ENCODE measurements at regions not wholly inside any gene's neighbourhood (a gene's known extent, or its start where the extent isn't known, plus 50 kb on each side); places are given as distances from the start of the nearest gene placed in this dataset.
A peak's percentile ranks its signal among the peaks of the same experiment; 100 is the strongest.

DNA sequence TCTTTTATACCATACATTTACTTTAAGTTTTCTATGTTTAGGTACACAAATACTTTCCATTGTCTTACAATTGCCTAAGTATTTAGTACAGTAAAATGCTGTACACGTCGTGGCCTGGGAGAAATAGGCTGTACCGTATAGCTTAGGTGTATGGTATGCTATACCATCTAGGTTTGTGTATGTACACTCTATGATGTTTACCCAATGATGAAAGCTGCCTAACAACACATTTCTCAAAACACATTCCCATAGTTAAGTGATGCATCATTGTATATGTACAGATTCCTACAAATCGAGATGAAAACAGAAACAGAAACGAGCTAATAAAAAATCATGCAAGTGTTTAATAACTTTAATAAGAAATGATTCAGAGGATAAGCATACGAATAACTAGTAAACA, 51.6 kb downstream of the SPANXA2 start:
- Histone ChIP-seq H3K36me3 (ENCODE audit: control insufficient read depth in 2 of 2, extremely low read depth in 1 of 2, insufficient read depth in 2 of 2, low read length in 2 of 2) (no peaks in the 10 kb centered on the region), H3K4me3 (ENCODE audit: control insufficient read depth in 2 of 3, extremely low read depth in 1 of 3, insufficient read depth in 2 of 3, low read depth in 1 of 3, low read length in 3 of 3) (no peak overlapping the region), H3K27ac (ENCODE audit: control insufficient read depth, insufficient read depth, low read length) (no peak overlapping the region), H3K79me2 (ENCODE audit: control insufficient read depth, insufficient read depth, low read length) (no peaks in the 10 kb centered on the region), H3K4me2 (ENCODE audit: control insufficient read depth, extremely low read depth, insufficient read depth, low read depth, low read length) (no peak overlapping the region), H3K27me3 (ENCODE audit: control insufficient read depth, extremely low read depth, insufficient read depth, low read length) (no peaks in the 10 kb centered on the region), H3K9me1 (ENCODE audit: control insufficient read depth, extremely low read depth, insufficient read depth, low read length) (no peaks in the 10 kb centered on the region), H3K9me3 (ENCODE audit: control insufficient read depth, low read depth, low read length) (no peaks in the 10 kb centered on the region), H3K9ac (ENCODE audit: control insufficient read depth, extremely low read depth, insufficient read depth, low read length) (no peak overlapping the region), H4K20me1 (ENCODE audit: control insufficient read depth, extremely low read depth, insufficient read depth, low read length) (no peaks in the 10 kb centered on the region), H3K4me1 (ENCODE audit: control insufficient read depth, extremely low read depth, insufficient read depth, low read length) (no peaks in the 10 kb centered on the region), H2AFZ (ENCODE audit: control insufficient read depth, low read length) (no peak overlapping the region)
- no peak for TF ChIP-seq EZH2 (IDR thresholded peaks at IDR 0.05; ENCODE audit: low read length)
- no peak for TF ChIP-seq CTCF (optimal IDR thresholded peaks at IDR 0.05 in 1 of 3, IDR thresholded peaks at IDR 0.05 in 1 of 3, conservative IDR thresholded peaks at IDR 0.05 in 1 of 3; ENCODE audit: extremely low read depth in 1 of 3, insufficient read depth in 2 of 3, low read length in 3 of 3)
- FAIRE-seq (no peak), DNase-seq (ENCODE audit: low read depth, low spot score) (no peak)
- dilution Hi-C loops (cut with MboI; ENCODE audit: extremely low pct_ligation_motif_present, low sequenced_read_pairs): no loop called here

DNA sequence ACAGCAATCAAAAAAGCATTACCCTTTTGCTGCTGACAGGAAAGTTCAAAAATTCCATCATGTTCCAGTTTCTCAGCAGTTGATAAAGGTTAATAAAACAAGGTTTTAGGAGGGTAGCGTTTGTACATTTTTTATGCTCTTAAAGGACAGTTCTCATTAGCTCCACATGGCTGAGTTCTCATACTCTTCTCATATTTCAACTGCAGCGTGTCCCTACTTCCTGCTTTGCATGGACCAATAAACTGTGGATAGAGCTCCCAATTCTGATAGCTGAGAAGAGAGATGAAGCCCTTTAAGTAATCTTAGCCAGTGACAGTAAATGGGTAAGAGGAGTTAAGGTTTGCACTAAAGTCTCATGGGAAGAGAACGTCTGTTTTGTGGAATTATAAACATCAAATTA, 53.5 kb downstream of the SPANXA2 start:
- Histone ChIP-seq H3K27me3 (ENCODE audit: control insufficient read depth, extremely low read depth, insufficient read depth, low read length) (no peaks in the 10 kb centered on the region), H3K79me2 (ENCODE audit: control insufficient read depth, insufficient read depth, low read length) (no peaks in the 10 kb centered on the region), H3K9me3 (ENCODE audit: control insufficient read depth, low read depth, low read length) (no peaks in the 10 kb centered on the region), H2AFZ (ENCODE audit: control insufficient read depth, low read length) (no peak overlapping the region), H3K9me1 (ENCODE audit: control insufficient read depth, extremely low read depth, insufficient read depth, low read length) (no peaks in the 10 kb centered on the region), H3K9ac (ENCODE audit: control insufficient read depth, extremely low read depth, insufficient read depth, low read length) (no peak overlapping the region), H3K4me1 (ENCODE audit: control insufficient read depth, extremely low read depth, insufficient read depth, low read length) (no peaks in the 10 kb centered on the region), H3K4me3 (ENCODE audit: control insufficient read depth in 2 of 3, extremely low read depth in 1 of 3, insufficient read depth in 2 of 3, low read depth in 1 of 3, low read length in 3 of 3) (no peak overlapping the region), H3K36me3 (ENCODE audit: control insufficient read depth in 2 of 2, extremely low read depth in 1 of 2, insufficient read depth in 2 of 2, low read length in 2 of 2) (no peaks in the 10 kb centered on the region), H3K27ac (ENCODE audit: control insufficient read depth, insufficient read depth, low read length) (no peak overlapping the region), H3K4me2 (ENCODE audit: control insufficient read depth, extremely low read depth, insufficient read depth, low read depth, low read length) (no peak overlapping the region), H4K20me1 (ENCODE audit: control insufficient read depth, extremely low read depth, insufficient read depth, low read length) (no peaks in the 10 kb centered on the region)
- DNase-seq (ENCODE audit: low read depth, low spot score): no peak
- peak; percentile 13 for FAIRE-seq
- dilution Hi-C loops (cut with MboI; ENCODE audit: extremely low pct_ligation_motif_present, low sequenced_read_pairs): no loop called here
- TF ChIP-seq EZH2 (IDR thresholded peaks at IDR 0.05; ENCODE audit: low read length): no peak
- TF ChIP-seq CTCF (optimal IDR thresholded peaks at IDR 0.05 in 1 of 3, IDR thresholded peaks at IDR 0.05 in 1 of 3, conservative IDR thresholded peaks at IDR 0.05 in 1 of 3; ENCODE audit: extremely low read depth in 1 of 3, insufficient read depth in 2 of 3, low read length in 3 of 3): no peak
